GM12891 (cell line): ENCODE measurements at regions not wholly inside any gene's neighbourhood (a gene's known extent, or its start where the extent isn't known, plus 50 kb on each side); places are given as distances from the start of the nearest gene placed in this dataset.

ENCODE experiments used
- POLR2A ChIP-seq: IDR thresholded peaks from 2 replicates; pipeline ENCODE4 v1.6.1; 2011; ENCODE audit warnings: low read depth, low read length, control low read depth
- POLR2AphosphoS5 ChIP-seq: IDR thresholded peaks from 2 replicates; pipeline ENCODE4 v1.6.1; 2011; ENCODE audit warnings: low read depth, low read length, control low read depth
- SPI1 ChIP-seq: IDR thresholded peaks from 2 replicates; pipeline ENCODE4 v1.6.1; 2011; ENCODE audit warnings: low read depth, low read length, control low read depth
- TAF1 ChIP-seq: IDR thresholded peaks from 2 replicates; pipeline ENCODE4 v1.6.1; 2011; ENCODE audit warnings: low read depth, low read length, control low read depth

- no peak for TF ChIP-seq POLR2A
- no peak for TF ChIP-seq POLR2AphosphoS5
- no peak for TF ChIP-seq TAF1
- no peak for TF ChIP-seq SPI1
Measured at GRCh38 chr2:3045318-3045921, 332.2 kb downstream of the EIPR1 start.
